ENCODE measurements at regions not wholly inside any gene's neighbourhood (a gene's known extent, or its start where the extent isn't known, plus 50 kb on each side); places are given as distances from the start of the nearest gene placed in this dataset.
"Not testable (repeated sequence)": the region's sequence is repeated elsewhere in the genome, so short reads cannot be mapped to it uniquely, and the experiment has no call there.

GRCh38 chr7:113622796-113623195 lies 296.0 kb downstream of the PPP1R3A start:
- ChIA-PET CTCF (no interaction called here), POLR2A (no interaction called here)
- H3K4me3 ChIP-seq (ENCODE audit: low read depth, low read length), result no peak overlapping the region
- H3K27me3 ChIP-seq (ENCODE audit: control insufficient read depth, insufficient read depth, low read length), result no peaks in the 10 kb centered on the region
- no peaks in the 10 kb centered on the region for H3K36me3 ChIP-seq (ENCODE audit: control insufficient read depth, insufficient read depth, low read length)
- TF ChIP-seq, protein P1, sequence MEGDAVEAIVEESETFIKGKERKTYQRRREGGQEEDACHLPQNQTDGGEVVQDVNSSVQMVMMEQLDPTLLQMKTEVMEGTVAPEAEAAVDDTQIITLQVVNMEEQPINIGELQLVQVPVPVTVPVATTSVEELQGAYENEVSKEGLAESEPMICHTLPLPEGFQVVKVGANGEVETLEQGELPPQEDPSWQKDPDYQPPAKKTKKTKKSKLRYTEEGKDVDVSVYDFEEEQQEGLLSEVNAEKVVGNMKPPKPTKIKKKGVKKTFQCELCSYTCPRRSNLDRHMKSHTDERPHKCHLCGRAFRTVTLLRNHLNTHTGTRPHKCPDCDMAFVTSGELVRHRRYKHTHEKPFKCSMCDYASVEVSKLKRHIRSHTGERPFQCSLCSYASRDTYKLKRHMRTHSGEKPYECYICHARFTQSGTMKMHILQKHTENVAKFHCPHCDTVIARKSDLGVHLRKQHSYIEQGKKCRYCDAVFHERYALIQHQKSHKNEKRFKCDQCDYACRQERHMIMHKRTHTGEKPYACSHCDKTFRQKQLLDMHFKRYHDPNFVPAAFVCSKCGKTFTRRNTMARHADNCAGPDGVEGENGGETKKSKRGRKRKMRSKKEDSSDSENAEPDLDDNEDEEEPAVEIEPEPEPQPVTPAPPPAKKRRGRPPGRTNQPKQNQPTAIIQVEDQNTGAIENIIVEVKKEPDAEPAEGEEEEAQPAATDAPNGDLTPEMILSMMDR (IDR thresholded peaks at IDR 0.05; ENCODE audit: insufficient read depth, low read depth, low read length), result no peak
- no peak for DNase-seq (ENCODE audit: low read depth)

DNA sequence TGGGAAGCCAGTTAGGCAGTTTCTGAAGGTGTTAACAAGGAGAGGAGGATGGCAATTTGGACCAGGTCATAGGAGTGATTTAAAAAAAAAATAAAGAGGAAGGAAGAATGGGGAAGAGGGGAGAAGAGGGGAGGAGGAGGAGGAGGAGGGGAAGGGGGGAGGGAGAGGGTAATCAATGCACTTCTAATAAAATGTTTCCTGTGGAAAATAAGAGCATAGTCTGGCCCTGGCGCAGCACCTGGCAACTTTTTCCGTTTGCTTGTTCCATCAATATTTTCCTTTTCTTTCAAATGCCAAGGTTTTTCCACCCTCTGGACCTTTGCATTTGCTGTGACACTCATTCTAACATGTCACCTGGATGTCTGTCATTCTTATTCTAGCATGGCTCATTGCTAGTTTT lies 308.2 kb downstream of the PPP1R3A start:
- ChIA-PET CTCF (no interaction called here), POLR2A (no interaction called here)
- DNase-seq (ENCODE audit: low read depth), result no peak
- H3K27me3 ChIP-seq (ENCODE audit: control insufficient read depth, insufficient read depth, low read length), result no peaks in the 10 kb centered on the region
- TF ChIP-seq, protein P1 (IDR thresholded peaks at IDR 0.05; ENCODE audit: insufficient read depth, low read depth, low read length), result no peak
- no peak overlapping the region for H3K4me3 ChIP-seq (ENCODE audit: low read depth, low read length)
- no peaks in the 10 kb centered on the region for H3K36me3 ChIP-seq (ENCODE audit: control insufficient read depth, insufficient read depth, low read length)

DNA sequence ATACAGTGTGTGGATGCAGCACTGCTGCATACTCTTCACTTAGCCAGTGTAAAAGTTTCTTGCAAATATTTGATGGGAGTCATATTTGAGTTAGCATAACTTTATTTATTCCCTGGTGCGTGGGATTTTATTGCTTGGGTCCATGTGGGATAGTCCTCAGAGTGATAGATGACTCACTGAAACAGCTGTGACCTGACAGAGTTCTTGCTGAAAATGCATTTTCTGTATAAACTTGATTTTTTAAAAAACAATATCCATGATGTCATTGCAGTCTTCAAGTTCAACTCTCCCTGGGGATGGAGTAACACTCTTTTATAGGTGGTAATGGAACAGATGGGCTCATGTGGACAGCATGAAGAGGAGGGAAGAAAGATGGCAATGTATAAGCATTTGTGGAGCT lies 310.0 kb downstream of the PPP1R3A start:
- Histone ChIP-seq H3K4me3 (ENCODE audit: low read depth, low read length) (no peak overlapping the region), H3K27me3 (ENCODE audit: control insufficient read depth, insufficient read depth, low read length) (no peaks in the 10 kb centered on the region), H3K36me3 (ENCODE audit: control insufficient read depth, insufficient read depth, low read length) (no peaks in the 10 kb centered on the region)
- POLR2A ChIA-PET, result no interaction called here
- TF ChIP-seq, protein P1 (IDR thresholded peaks at IDR 0.05; ENCODE audit: insufficient read depth, low read depth, low read length), result no peak
- CTCF ChIA-PET, result interaction anchor here (0.9 kb wide), 1 partner anchor 41 kb away, joined by 3 read pairs; no protein-coding TSS in a partner anchor
- DNase-seq (ENCODE audit: low read depth), result no peak

- ChIA-PET POLR2A (no interaction called here), CTCF (no interaction called here)
- no peaks in the 10 kb centered on the region for H3K36me3 ChIP-seq (ENCODE audit: control insufficient read depth, insufficient read depth, low read length)
- H3K27me3 ChIP-seq (ENCODE audit: control insufficient read depth, insufficient read depth, low read length), result no peaks in the 10 kb centered on the region
- no peak overlapping the region for H3K4me3 ChIP-seq (ENCODE audit: low read depth, low read length)
- TF ChIP-seq, protein P1 (IDR thresholded peaks at IDR 0.05; ENCODE audit: insufficient read depth, low read depth, low read length), result no peak
- DNase-seq (ENCODE audit: low read depth), result no peak
Observed at GRCh38 chr7:113606325-113606724, 312.5 kb downstream of the PPP1R3A start.

DNA sequence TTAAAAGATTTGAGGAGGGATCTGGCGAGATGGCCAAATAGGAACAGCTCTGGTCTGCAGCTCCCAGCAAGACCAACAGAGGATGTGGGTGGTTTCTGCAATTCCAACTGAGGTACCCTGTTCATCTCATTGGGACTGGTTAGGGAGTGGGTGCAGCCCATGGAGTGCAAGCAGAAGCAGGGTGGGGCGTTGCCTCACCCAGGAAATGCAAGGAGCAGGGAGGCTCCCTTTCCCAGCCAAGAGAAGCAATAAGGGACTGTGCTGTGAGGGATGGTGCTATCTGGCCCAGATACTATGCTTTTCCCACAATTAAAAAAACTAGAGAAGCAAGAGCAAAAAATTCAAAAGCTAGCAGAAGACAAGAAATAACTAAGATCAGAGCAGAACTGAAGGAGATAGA lies 318.4 kb downstream of the PPP1R3A start:
- POLR2A ChIA-PET; DNase-seq (ENCODE audit: low read depth): not testable (repeated sequence)
- CTCF ChIA-PET, result interaction anchor here (0.9 kb wide), 1 partner anchor 37 kb away, joined by 3 read pairs; no protein-coding TSS in a partner anchor

GRCh38 chr7:113593455-113593854 lies 325.4 kb downstream of the PPP1R3A start:
- POLR2A ChIA-PET; DNase-seq (ENCODE audit: low read depth); H3K27me3 ChIP-seq (ENCODE audit: control insufficient read depth, insufficient read depth, low read length); CTCF ChIA-PET; H3K4me3 ChIP-seq (ENCODE audit: low read depth, low read length); H3K36me3 ChIP-seq (ENCODE audit: control insufficient read depth, insufficient read depth, low read length): not testable (repeated sequence)

More for the DNA sequence above, 318.4 kb downstream of the PPP1R3A start:
- not testable (repeated sequence) for H3K4me3 ChIP-seq (ENCODE audit: low read depth, low read length); H3K27me3 ChIP-seq (ENCODE audit: control insufficient read depth, insufficient read depth, low read length); H3K36me3 ChIP-seq (ENCODE audit: control insufficient read depth, insufficient read depth, low read length)

DNA sequence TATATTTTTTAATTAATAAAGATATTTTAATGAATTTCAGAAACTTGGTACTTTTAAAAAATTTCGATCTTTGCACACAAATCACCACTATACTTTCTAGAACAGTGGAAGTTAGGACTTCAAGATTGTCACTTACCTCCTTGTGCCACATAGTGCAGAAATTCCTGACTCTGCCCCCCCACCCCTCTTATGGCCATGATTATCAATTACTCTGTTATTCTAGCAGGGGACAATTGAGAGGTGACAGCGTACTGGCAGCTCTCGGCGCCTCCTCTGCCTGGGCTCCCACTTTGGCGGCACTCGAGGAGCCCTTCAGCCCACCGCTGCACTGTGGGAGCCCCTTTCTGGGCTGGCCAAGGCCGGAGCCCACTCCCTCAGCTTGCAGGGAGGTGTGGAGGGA lies 325.9 kb downstream of the PPP1R3A start:
- POLR2A ChIA-PET; H3K27me3 ChIP-seq (ENCODE audit: control insufficient read depth, insufficient read depth, low read length); H3K4me3 ChIP-seq (ENCODE audit: low read depth, low read length); DNase-seq (ENCODE audit: low read depth); H3K36me3 ChIP-seq (ENCODE audit: control insufficient read depth, insufficient read depth, low read length); CTCF ChIA-PET: not testable (repeated sequence)
